Activated CD8-positive, alpha-beta memory T cell treated with anti-CD3 and anti-CD28 coated beads, Interleukin-2, amount 50 U/mL, for 48 hours (primary cell): ENCODE measurements at regions not wholly inside any gene's neighbourhood (a gene's known extent, or its start where the extent isn't known, plus 50 kb on each side); places are given as distances from the start of the nearest gene placed in this dataset.

Experiments used
- DNase-seq: peaks from one replicate; pipeline ENCODE4 v3.0.0-alpha.2; 2020

DNA sequence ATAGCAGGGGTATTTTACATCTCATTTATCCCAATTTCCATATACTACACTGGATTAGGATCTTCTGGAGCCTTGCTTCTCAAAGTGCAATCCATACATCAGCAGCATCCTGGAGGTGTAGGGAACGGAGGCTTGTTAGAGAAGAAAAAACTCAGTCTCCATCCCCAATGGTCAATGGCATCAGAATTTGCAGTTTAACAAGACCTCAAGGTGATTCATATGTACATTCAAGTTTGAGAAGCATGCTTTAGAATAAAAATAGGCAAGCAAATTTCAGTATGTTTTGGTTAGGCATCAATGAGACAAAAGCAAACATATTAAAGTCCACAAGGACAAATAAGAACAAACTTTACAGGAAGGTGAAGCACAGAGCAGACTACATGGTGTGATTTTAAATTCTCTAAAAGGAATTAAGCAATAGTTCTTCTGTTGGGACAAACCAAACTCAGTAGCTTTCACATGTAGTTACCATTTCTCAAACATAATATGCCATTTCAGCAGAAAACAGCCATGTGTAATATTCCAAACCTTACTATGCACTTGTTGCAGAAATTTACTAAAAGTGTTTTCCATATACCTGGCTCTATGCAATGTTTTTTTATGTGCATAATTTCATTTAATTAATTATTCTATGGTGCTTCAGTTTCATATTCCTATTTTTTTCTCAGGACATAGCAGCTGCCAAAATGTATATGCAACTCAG, 360.3 kb upstream of the NECTIN3 start:
- DNase-seq = no peak

GRCh38 chr3:110711851-110712516, 359.6 kb upstream of the NECTIN3 start:
- DNase-seq = no peak

- no peak for DNase-seq
Observed at GRCh38 chr3:110727056-110727455, 344.6 kb upstream of the NECTIN3 start.

DNA sequence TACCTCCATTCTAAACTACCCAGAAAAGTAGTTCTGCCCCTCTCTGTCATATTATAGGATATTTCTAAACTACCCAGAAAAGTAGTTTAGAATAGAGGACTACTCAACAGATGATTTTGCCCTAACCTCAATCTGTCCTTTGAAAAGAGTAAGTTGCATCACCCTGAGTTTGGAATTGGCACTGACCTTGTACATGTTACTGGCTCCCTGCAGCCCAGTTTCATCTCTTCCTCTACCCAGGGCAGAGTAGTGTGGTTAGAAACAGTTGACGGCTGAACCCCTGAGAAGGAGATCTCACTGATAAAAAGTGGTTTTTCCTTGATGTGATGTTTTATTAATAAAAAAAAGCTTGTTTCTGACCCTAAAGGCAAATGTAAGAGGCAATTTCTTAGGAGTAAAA, 340.5 kb upstream of the NECTIN3 start:
- no peak for DNase-seq

- no peak for DNase-seq
Observed at GRCh38 chr3:110732420-110732819, 339.2 kb upstream of the NECTIN3 start.

GRCh38 chr3:110733045-110733444, 338.6 kb upstream of the NECTIN3 start:
- no peak for DNase-seq

DNA sequence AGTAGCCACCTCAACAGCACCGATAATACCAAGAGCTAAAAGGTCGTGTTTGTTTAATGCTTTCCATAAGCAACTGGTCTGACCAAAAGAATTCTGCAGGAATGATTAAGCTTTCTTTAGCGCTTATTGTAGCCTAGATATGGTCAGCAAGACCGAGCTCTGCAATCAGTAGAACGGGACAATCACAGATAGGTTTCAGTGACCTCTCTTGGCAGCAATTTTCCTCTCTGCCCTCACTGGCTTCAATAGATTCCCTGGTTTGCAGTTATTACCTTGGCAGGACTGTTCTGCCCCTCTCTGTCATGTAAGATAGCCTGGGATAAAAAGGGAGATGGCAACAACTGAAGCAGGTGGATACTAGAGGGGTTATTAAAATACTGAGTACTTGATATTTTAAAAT, 337.1 kb upstream of the NECTIN3 start:
- DNase-seq = no peak

- DNase-seq = no peak
Observed at GRCh38 chr3:110736332-110736731, 335.3 kb upstream of the NECTIN3 start.

GRCh38 chr3:110738531-110738930, 333.1 kb upstream of the NECTIN3 start:
- DNase-seq = no peak

DNA sequence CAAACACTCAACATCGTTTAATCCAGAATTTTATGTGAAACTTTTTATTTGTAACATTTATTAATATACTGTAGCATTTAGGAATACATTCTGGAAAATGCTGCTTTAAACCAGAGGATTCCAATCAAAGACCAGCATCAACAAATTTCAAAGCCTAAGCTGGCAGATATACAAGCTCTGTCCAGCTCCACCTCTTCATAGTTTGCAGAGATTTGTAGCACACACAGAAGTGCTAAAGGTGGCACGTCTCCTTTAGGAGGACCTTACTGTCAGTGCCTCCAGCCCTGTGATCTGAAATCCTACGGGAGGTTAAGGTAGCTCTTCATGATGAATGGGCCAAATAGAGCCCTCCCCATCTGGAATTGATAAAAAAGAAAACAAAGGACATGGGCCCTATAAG, 329.7 kb upstream of the NECTIN3 start:
- DNase-seq = no peak

DNA sequence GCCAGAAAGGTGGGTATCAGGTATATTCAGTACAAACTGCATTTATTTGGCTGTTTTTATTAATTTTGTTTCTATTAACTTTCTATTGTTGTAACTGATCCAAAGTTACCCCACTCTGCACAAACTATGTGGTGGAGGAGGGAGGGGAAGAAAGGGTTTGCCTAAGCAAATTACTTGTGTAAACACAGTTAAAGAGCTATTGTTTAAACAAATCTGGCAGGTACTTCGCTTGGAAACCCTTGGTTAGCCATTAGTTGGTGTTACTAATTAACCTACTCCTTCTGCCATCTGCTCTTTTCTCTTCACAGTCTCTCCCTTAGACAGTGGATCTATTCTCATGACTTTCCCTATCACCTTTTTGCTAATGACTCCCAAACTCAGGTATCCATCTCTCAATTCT, 328.4 kb upstream of the NECTIN3 start:
- no peak for DNase-seq

GRCh38 chr3:110743984-110744383, 327.6 kb upstream of the NECTIN3 start:
- DNase-seq = no peak

- no peak for DNase-seq
Observed at GRCh38 chr3:110744723-110745122, 326.9 kb upstream of the NECTIN3 start.

- DNase-seq = no peak
Observed at GRCh38 chr3:110749006-110749405, 322.6 kb upstream of the NECTIN3 start.

DNA sequence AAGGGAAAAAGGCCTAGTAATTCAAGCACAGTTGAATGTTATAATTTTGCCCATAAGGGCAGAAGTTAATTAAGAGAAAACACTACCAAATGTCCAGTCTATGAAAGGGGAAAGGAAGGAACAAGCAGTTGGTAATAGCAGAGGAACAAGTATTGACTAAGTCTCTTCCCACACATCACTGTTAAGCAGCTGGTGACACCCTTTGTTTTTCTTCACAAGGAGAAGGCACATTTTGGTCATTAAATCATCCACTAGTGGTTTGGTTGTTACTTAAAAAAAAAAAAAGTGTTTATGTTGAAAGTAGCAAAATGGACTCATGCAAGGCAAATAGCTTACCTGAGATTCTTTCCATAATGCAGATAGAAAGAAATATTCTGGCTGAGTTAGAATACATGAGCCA, 321.4 kb upstream of the NECTIN3 start:
- DNase-seq = no peak

- no peak for DNase-seq
Observed at GRCh38 chr3:110752307-110752706, 319.3 kb upstream of the NECTIN3 start.

DNA sequence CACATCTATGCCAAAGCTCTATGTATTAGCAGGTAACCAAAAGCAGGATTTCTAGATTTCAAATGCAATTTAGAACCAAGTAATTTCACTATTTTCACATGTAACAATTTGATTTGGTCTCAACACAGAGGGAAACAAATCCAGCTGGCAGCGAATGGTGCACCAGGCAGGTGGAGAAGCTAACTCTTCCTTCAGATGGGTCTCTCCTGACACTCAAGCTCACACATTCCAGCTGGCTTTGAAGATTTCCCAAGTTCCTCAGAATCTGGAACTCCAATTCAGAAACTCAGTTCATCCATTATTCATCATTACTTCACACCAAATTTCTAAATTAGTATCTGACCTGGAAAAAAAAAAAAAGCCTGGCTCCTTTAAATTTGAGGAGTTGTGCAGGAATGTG, 318.1 kb upstream of the NECTIN3 start:
- no peak for DNase-seq

DNA sequence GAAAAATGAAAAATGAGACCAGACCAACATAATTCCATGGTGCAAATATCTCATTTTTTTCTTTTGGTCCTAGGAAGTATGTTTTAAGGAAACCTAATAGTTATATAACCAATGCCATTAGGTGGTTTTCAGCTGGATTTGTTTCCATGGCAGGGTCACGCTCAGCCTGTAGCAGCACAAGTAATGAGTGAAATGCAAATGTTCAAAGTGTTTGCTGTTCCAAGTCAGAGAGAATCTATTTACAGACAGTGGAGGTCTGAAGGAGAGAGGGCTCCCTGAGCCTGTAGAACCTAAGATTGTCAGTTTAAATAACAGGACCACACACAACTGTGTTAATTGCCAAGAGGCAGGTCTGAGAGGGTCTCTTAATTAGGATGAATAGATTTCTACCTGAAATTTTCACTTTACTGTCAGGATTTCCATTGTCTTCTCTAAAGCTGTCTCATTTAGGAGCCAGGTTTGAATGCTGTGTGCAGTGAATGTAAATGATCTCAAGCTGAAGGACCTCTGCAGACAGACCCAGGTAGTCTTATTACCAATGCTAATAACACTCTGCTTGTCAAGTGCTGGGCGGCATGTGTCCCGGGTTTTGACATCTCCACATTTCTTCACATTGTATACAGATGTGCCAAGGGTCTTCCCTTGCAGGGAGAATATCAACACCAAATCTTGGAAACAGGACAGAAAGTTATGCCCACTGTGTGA, 317.3 kb upstream of the NECTIN3 start:
- no peak for DNase-seq

DNA sequence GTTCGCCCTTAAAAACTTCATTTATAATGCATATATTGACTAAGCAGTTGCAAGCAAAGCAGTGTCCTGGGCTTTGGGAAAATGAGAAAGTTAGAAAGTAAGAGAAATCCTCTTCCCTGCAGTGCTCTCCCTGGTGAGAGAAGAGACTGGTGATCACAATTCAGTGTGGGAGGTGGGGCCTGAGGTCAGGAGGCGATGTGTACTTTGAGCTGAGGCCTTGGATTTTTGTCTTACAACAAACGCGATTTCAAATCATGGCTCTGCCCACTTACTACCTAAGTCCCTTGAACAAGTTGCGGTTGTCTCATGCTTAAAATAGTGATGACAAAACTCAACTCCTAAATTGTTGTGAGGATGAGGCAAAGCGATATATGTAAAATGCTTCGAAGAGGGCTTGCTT, 316.3 kb upstream of the NECTIN3 start:
- DNase-seq = no peak

- no peak for DNase-seq
Observed at GRCh38 chr3:110756705-110757104, 314.9 kb upstream of the NECTIN3 start.

DNA sequence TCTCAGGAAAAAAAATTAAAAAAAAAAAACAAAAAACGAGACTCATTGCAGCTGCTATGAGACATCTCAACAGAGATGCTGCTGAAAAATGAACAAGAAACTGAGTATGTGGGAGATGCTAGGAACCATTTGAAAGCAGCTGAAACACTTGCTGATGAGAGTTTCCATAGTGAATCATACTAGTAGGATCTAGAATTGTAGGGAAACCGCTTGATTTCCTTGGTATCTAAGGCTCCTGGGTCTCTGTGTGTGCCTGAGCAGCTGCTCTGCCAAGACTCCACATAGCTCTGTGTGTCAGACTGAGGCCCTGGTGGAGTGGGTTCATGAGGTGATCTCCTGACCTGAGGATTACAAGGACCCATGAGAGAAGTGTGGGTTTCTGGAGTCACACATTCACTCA, 313.4 kb upstream of the NECTIN3 start:
- no peak for DNase-seq

GRCh38 chr3:110767156-110767555, 304.5 kb upstream of the NECTIN3 start:
- DNase-seq = no peak

DNA sequence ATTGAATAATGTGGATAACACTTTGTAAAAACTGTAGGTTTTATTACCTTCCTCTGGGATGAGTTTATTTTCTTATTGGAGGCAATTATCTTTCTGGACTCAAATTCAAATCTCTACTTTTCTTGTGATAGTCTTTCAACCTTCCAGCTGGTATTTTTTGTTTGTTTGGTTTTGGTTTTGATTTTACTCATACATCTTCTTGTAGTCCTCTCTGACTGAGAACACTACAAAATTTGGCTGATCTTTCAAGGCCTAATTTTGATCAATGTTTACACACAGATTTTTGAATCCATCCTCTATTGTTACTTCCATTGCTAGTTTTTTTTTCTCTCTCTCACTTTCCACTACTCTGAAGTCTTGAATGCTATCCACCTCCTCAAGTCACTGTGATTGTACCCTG, 303.8 kb upstream of the NECTIN3 start:
- DNase-seq = no peak

- DNase-seq = no peak
Observed at GRCh38 chr3:110773413-110773954, 298.1 kb upstream of the NECTIN3 start.
